ENCODE measurements at regions not wholly inside any gene's neighbourhood (a gene's known extent, or its start where the extent isn't known, plus 50 kb on each side); places are given as distances from the start of the nearest gene placed in this dataset.

- Histone ChIP-seq H3K27ac (ENCODE audit: insufficient read depth, low read depth, low read length) (no peak overlapping the region), H2AFZ (ENCODE audit: low read depth, low read length) (no peak overlapping the region), H3K4me1 (ENCODE audit: control insufficient read depth, extremely low read depth, insufficient read depth, low read length) (no peaks in the 10 kb centered on the region), H3K4me3 (replicated peaks in 1 of 3; ENCODE audit: insufficient read depth in 1 of 3, low read depth in 1 of 3, low read length in 3 of 3) (no peak overlapping the region), H4K20me1 (replicated peaks; ENCODE audit: control insufficient read depth, extremely low read depth, insufficient read depth, low read length) (no peaks in the 10 kb centered on the region), H3K9me3 (replicated peaks; ENCODE audit: control insufficient read depth, insufficient read depth, low read length) (peaks cover 2% of the 10 kb centered on the region), H3K9me1 (replicated peaks; ENCODE audit: control insufficient read depth, extremely low read depth, insufficient read depth, low read length) (no peaks in the 10 kb centered on the region), H3K9ac (replicated peaks; ENCODE audit: extremely low read depth, insufficient read depth, low read length) (no peak overlapping the region), H3K27me3 (ENCODE audit: control insufficient read depth in 2 of 2, insufficient read depth in 2 of 2, low read length in 2 of 2) (no peaks in the 10 kb centered on the region), H3K36me3 (ENCODE audit: control insufficient read depth in 2 of 2, extremely low read depth in 1 of 2, insufficient read depth in 2 of 2, low read length in 2 of 2) (no peaks in the 10 kb centered on the region), H3K4me2 (ENCODE audit: insufficient read depth, low read length) (no peak overlapping the region), H3K79me2 (ENCODE audit: control insufficient read depth, insufficient read depth, low read length) (no peaks in the 10 kb centered on the region)
- CTCF ChIA-PET: no interaction called here
- DNase-seq (ENCODE audit: low read depth, low spot score) (no peak), FAIRE-seq (no peak)
- dilution Hi-C loops (cut with MboI; ENCODE audit: extremely low pct_ligation_motif_present, low sequenced_read_pairs): no loop called here
- no TSS peak for BruUV-seq (replicated peaks)
- POLR2A ChIA-PET: no interaction called here
- TF ChIP-seq FOS (IDR thresholded peaks at IDR 0.05; ENCODE audit: borderline replicate concordance, insufficient read depth, low read length) (no peak), MYC (IDR thresholded peaks at IDR 0.05; ENCODE audit: low read depth, low read length) (no peak), EZH2 (IDR thresholded peaks at IDR 0.05; ENCODE audit: borderline replicate concordance, low read depth, low read length, severe bottlenecking) (no peak), MAX (IDR thresholded peaks at IDR 0.05; ENCODE audit: insufficient read depth, insufficient read length) (no peak), POLR2A (IDR thresholded peaks at IDR 0.05; ENCODE audit: low read depth, low read length) (no peak), JUN (IDR thresholded peaks at IDR 0.05; ENCODE audit: borderline replicate concordance, insufficient read depth, insufficient read length, low read depth) (no peak), POLR2AphosphoS5 (IDR thresholded peaks at IDR 0.05; ENCODE audit: insufficient read depth, low read depth, low read length) (no peak), GATA2 (IDR thresholded peaks at IDR 0.05; ENCODE audit: insufficient read depth, insufficient read length, low read depth, low read length) (no peak)
- TF ChIP-seq, protein P1, sequence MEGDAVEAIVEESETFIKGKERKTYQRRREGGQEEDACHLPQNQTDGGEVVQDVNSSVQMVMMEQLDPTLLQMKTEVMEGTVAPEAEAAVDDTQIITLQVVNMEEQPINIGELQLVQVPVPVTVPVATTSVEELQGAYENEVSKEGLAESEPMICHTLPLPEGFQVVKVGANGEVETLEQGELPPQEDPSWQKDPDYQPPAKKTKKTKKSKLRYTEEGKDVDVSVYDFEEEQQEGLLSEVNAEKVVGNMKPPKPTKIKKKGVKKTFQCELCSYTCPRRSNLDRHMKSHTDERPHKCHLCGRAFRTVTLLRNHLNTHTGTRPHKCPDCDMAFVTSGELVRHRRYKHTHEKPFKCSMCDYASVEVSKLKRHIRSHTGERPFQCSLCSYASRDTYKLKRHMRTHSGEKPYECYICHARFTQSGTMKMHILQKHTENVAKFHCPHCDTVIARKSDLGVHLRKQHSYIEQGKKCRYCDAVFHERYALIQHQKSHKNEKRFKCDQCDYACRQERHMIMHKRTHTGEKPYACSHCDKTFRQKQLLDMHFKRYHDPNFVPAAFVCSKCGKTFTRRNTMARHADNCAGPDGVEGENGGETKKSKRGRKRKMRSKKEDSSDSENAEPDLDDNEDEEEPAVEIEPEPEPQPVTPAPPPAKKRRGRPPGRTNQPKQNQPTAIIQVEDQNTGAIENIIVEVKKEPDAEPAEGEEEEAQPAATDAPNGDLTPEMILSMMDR (IDR thresholded peaks at IDR 0.05; ENCODE audit: extremely low read depth in 1 of 2, insufficient read depth in 1 of 2, low read depth in 1 of 2, low read length in 2 of 2): no peak
- intact Hi-C loops (cut with micrococcal nuclease): no loop called here
These were observed 144.7 kb upstream of the HS3ST3A1 start for GRCh38 chr17:13746404-13746803.

All from endothelial cell of umbilical vein (primary cell).